Smooth muscle cell (in vitro differentiated cells): ENCODE measurements at regions not wholly inside any gene's neighbourhood (a gene's known extent, or its start where the extent isn't known, plus 50 kb on each side); places are given as distances from the start of the nearest gene placed in this dataset.

Source experiments
- DNase-seq: peaks from one replicate; lab custom pipeline; 2025; ENCODE audit not compliant: unreplicated experiment; lab: John Stamatoyannopoulos, UW
- H2AFZ ChIP-seq: fragments of 200-600 bp; sonication (generic); 2 replicates; pipeline ENCODE4 v1.6.0; 2016; ENCODE audit warnings: antibody characterized with exemption, low read depth, mild to moderate bottlenecking
- H3F3A ChIP-seq: fragments of 200-600 bp; sonication (generic); 2 replicates; pipeline ENCODE4 v1.6.0; 2017; ENCODE audit warnings: antibody characterized with exemption, low read depth
- H3K27ac ChIP-seq: fragments of 200-600 bp; sonication (generic); 2 replicates; pipeline ENCODE4 v1.5.1; 2016; ENCODE audit warnings: low read depth, mild to moderate bottlenecking
- H3K27me3 ChIP-seq: fragments of 200-600 bp; sonication (generic); 2 replicates; pipeline ENCODE4 v1.6.1; 2016; ENCODE audit warnings: low read depth, mild to moderate bottlenecking
- H3K36me3 ChIP-seq: fragments of 200-600 bp; sonication (generic); 2 replicates; pipeline ENCODE4 v1.5.1; 2016; ENCODE audit warnings: low read depth
- H3K4me1 ChIP-seq: fragments of 200-600 bp; sonication (generic); 2 replicates; pipeline ENCODE4 v1.5.1; 2016; ENCODE audit warnings: low read depth
- H3K4me2 ChIP-seq: fragments of 200-600 bp; sonication (generic); 2 replicates; pipeline ENCODE4 v1.6.0; 2016; ENCODE audit warnings: mild to moderate bottlenecking
- H3K4me3 ChIP-seq: fragments of 200-600 bp; sonication (generic); 2 replicates; pipeline ENCODE4 v1.5.1; 2016; ENCODE audit warnings: mild to moderate bottlenecking
- H3K79me2 ChIP-seq: fragments of 200-600 bp; sonication (generic); 2 replicates; pipeline ENCODE4 v1.6.0; 2016; ENCODE audit warnings: low read depth, mild to moderate bottlenecking
- H3K9ac ChIP-seq: fragments of 200-600 bp; sonication (generic); 2 replicates; pipeline ENCODE4 v1.6.0; 2016; ENCODE audit warnings: low read depth
- H3K9me3 ChIP-seq: fragments of 200-600 bp; sonication (generic); replicated peaks from 2 replicates; pipeline ENCODE4 v1.5.1; 2016; ENCODE audit warnings: low read depth
- H4K20me1 ChIP-seq: fragments of 200-600 bp; sonication (generic); 2 replicates; pipeline ENCODE4 v1.6.0; 2016; ENCODE audit warnings: low read depth
- WGBS: methylation state at CpG from one replicate; pipeline ENCODE4 v1.1.7; 2016; ENCODE audit warnings: low lambda C conversion rate; 5-methylcytosine and 5-hydroxymethylcytosine counted together
- TF ChIP-seq, protein P1 (sequence below): fragments of 200-600 bp; sonication (generic); IDR thresholded peaks from 2 replicates; pipeline ENCODE4 v1.5.1; 2017; ENCODE audit warnings: borderline replicate concordance, mild to moderate bottlenecking, antibody characterized with exemption; ENCODE audit not compliant: insufficient read depth, poor library complexity, severe bottlenecking

DNA sequence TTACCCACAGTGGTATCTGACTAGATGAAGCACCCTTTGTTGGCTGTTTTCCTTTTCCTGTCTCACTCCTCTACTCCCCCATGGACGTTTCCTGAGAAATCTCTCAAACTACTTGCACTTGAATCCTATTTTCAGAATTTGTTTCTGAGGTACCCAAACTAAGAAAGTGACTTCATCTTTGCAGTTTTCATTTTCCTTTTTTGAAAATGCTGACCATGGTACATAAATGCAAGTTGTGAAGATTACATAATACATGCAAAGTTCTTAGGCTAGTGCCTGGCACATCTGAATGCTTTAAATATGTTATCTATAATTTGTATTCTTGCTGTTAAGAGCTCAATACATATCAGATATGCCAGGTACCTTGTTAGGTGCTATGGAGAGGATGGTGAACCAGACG lies 644.7 kb upstream of the TENM4 start:
- Histone ChIP-seq H3K9me3 (no peaks in the 10 kb centered on the region), H3K36me3 (no peaks in the 10 kb centered on the region), H4K20me1 (no peaks in the 10 kb centered on the region), H3K79me2 (no peaks in the 10 kb centered on the region), H3K27ac (no peak overlapping the region), H3K9ac (no peak overlapping the region), H3F3A (no peaks in the 10 kb centered on the region), H3K4me2 (no peak overlapping the region), H2AFZ (no peak overlapping the region), H3K4me1 (no peaks in the 10 kb centered on the region), H3K4me3 (no peak overlapping the region), H3K27me3 (peaks cover 5% of the 10 kb centered on the region)
- WGBS: 75% methylated on average over 2 of the region's 2 CpGs
- TF ChIP-seq, protein P1, sequence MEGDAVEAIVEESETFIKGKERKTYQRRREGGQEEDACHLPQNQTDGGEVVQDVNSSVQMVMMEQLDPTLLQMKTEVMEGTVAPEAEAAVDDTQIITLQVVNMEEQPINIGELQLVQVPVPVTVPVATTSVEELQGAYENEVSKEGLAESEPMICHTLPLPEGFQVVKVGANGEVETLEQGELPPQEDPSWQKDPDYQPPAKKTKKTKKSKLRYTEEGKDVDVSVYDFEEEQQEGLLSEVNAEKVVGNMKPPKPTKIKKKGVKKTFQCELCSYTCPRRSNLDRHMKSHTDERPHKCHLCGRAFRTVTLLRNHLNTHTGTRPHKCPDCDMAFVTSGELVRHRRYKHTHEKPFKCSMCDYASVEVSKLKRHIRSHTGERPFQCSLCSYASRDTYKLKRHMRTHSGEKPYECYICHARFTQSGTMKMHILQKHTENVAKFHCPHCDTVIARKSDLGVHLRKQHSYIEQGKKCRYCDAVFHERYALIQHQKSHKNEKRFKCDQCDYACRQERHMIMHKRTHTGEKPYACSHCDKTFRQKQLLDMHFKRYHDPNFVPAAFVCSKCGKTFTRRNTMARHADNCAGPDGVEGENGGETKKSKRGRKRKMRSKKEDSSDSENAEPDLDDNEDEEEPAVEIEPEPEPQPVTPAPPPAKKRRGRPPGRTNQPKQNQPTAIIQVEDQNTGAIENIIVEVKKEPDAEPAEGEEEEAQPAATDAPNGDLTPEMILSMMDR: no peak
- no peak for DNase-seq

- no peaks in the 10 kb centered on the region for H4K20me1 ChIP-seq
- no peak for DNase-seq
- TF ChIP-seq, protein P1: no peak
- H3K27me3 ChIP-seq: peaks cover 12% of the 10 kb centered on the region
- H3K9me3 ChIP-seq: no peaks in the 10 kb centered on the region
- H2AFZ ChIP-seq: no peak overlapping the region
- no peak overlapping the region for H3K4me2 ChIP-seq
- H3K4me1 ChIP-seq: no peaks in the 10 kb centered on the region
- H3F3A ChIP-seq: no peaks in the 10 kb centered on the region
- no peaks in the 10 kb centered on the region for H3K79me2 ChIP-seq
- H3K27ac ChIP-seq: no peak overlapping the region
- 87% methylated on average over 3 of the region's 3 CpGs for WGBS
- H3K4me3 ChIP-seq: no peak overlapping the region
- no peaks in the 10 kb centered on the region for H3K36me3 ChIP-seq
- no peak overlapping the region for H3K9ac ChIP-seq
These were observed 643.8 kb upstream of the TENM4 start for GRCh38 chr11:80084608-80085007.

DNA sequence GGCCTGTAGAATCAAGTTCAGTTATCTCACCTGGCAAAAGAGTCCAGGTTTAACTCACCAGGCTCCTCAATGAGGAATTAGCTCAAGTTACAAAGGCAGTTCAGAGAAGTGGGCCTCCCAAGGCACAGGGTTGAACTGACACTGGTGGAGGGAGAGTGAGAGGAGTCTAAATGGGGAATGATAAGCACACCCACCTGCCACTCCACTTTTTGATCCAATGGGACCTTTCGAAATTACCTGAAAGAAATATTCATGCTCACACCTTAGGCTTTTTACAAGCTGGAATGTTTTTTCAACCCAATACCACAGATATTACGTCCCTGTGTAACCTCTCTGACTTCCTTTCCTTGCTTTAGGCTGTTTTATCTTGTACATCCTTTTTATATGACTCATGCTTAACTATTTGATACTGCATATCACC lies 642.7 kb upstream of the TENM4 start:
- Histone ChIP-seq H3K9ac (no peak overlapping the region), H3K4me1 (no peaks in the 10 kb centered on the region), H3F3A (no peaks in the 10 kb centered on the region), H3K4me3 (no peak overlapping the region), H3K27ac (no peak overlapping the region), H3K9me3 (no peaks in the 10 kb centered on the region), H4K20me1 (no peaks in the 10 kb centered on the region), H3K79me2 (no peaks in the 10 kb centered on the region), H3K27me3 (peaks cover 12% of the 10 kb centered on the region), H3K36me3 (no peaks in the 10 kb centered on the region), H3K4me2 (no peak overlapping the region), H2AFZ (no peak overlapping the region)
- no peak for DNase-seq
- TF ChIP-seq, protein P1: no peak
- 92% methylated on average over 2 of the region's 2 CpGs for WGBS

GRCh38 chr11:80082406-80082805 lies 641.6 kb upstream of the TENM4 start:
- Histone ChIP-seq H3K36me3 (no peaks in the 10 kb centered on the region), H3K9me3 (no peaks in the 10 kb centered on the region), H3K4me1 (no peaks in the 10 kb centered on the region), H3K4me2 (no peak overlapping the region), H4K20me1 (no peaks in the 10 kb centered on the region), H2AFZ (no peak overlapping the region), H3K27ac (no peak overlapping the region), H3F3A (no peaks in the 10 kb centered on the region), H3K9ac (no peak overlapping the region), H3K79me2 (no peaks in the 10 kb centered on the region), H3K4me3 (no peak overlapping the region), H3K27me3 (peaks cover 12% of the 10 kb centered on the region)
- DNase-seq: no peak
- TF ChIP-seq, protein P1: no peak
- 98% methylated on average over 1 of the region's 1 CpG for WGBS
